ENCODE measurements at regions not wholly inside any gene's neighbourhood (a gene's known extent, or its start where the extent isn't known, plus 50 kb on each side); places are given as distances from the start of the nearest gene placed in this dataset.
"Not testable (repeated sequence)": the region's sequence is repeated elsewhere in the genome, so short reads cannot be mapped to it uniquely, and the experiment has no call there.

DNA sequence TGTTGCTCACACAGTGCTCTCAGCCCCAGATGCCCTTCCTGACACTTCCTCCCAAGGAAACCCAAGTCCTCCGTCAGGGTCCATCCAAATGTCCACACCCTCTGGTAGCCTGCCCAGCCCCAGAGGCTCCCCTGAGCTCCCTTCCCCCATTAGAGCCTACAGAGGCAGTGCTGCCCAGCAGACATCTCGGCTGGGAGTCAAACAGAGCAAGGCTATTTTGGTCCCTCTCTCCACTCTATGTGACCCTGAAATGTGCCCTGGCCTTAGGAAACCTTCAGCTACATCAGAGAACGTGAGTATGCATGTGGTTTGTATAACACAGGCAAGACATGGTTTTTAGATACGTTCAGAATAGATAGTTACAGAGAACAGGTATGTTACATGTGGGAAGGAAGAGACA is 191.8 kb downstream of the LMLN start:
- intact Hi-C loops (cut with DNase I, micrococcal nuclease); POLR2A ChIA-PET; H3K4me1 Mint-ChIP-seq: not testable (repeated sequence)

DNA sequence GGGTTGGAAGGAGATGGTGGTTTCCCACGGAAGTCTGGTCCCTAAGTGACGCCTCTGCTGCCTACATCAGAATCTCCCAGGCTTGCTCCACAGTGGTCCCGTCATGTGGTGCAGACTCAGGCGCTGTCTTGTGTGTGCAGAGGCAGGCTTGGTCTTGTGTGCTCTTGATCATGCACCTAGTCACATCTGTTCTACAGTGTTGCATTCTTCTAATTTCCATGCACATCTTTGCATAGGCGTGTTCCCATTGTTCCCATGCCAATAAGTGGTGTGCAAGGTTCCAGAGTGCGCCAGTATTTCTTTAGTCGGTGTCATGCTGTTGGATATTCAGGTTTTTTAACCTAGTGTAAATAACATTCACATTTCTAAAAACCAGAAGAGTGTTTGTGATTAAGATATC is 195.8 kb downstream of the LMLN start:
- H3K27me3 Mint-ChIP-seq; DNase-seq; intact Hi-C loops (cut with DNase I, micrococcal nuclease); H3K27ac Mint-ChIP-seq; CTCF ChIA-PET; POLR2A ChIA-PET; H3K4me1 Mint-ChIP-seq; ATAC-seq; H3K36me3 Mint-ChIP-seq (ENCODE audit: low read depth); H3K4me3 Mint-ChIP-seq; H3K9me3 Mint-ChIP-seq (ENCODE audit: low read depth): not testable (repeated sequence)

More for the DNA sequence above, 191.8 kb downstream of the LMLN start:
- H3K36me3 Mint-ChIP-seq (ENCODE audit: low read depth); CTCF ChIA-PET; H3K9me3 Mint-ChIP-seq (ENCODE audit: low read depth); H3K27ac Mint-ChIP-seq; DNase-seq; H3K27me3 Mint-ChIP-seq; ATAC-seq; H3K4me3 Mint-ChIP-seq: not testable (repeated sequence)

DNA sequence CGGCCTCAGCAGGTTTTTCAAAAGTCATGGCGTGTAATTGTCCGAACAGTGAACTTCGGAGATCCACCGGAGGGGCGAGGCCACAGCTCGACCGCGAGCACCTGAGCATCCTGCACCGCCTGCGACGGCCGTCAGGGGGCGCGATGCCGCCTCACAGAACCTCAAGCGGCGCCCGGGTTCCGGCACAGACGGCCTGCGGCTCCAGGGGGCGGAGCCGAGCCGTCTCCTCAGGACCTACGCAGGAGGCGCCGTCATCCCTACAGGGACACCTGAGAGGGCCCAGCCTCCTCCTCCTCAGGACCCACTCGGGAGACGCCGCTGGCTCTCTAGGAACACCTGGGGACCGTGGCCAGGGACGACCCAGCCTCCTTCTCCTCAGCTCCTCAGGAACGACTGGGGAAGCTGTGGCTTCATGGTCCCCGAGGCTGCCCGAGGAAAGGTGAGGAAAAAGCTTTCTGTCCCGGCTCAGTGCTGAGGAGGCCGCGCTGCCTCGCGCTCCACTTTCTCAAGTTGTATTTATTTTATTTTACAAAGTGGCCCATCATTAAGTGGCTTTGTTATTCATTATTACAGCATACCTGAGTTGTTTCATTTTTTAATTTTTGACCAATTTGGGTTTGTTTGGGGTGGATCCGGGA is 197.3 kb downstream of the LMLN start:
- H3K27me3 Mint-ChIP-seq; H3K4me3 Mint-ChIP-seq; DNase-seq; H3K4me1 Mint-ChIP-seq; H3K36me3 Mint-ChIP-seq (ENCODE audit: low read depth); CTCF ChIA-PET; H3K9me3 Mint-ChIP-seq (ENCODE audit: low read depth); H3K27ac Mint-ChIP-seq; POLR2A ChIA-PET; intact Hi-C loops (cut with DNase I, micrococcal nuclease): not testable (repeated sequence)
- ATAC-seq, result peak; percentile 100

DNA sequence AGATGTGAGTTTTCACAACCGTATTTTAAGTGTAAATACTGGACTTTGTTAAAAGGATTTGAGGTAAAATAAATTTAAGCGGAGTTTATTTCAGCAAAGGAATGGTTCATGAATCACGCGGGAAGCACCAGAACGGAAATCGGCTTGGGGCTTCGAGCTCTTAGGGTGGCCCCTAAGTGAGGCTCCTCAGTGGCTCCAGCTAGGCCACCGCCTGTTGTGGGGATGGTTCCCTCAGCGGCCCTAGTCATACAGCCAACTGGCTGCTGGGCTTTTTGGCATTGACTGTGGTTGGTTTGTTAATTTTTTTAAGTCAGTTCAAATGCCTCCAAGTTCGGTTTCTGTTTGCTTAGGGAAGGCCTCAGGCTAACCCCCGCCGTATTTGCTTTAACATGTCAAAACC is 198.0 kb downstream of the LMLN start:
- CTCF ChIA-PET; H3K36me3 Mint-ChIP-seq (ENCODE audit: low read depth); H3K27me3 Mint-ChIP-seq; DNase-seq; H3K9me3 Mint-ChIP-seq (ENCODE audit: low read depth); intact Hi-C loops (cut with DNase I, micrococcal nuclease); H3K27ac Mint-ChIP-seq; H3K4me3 Mint-ChIP-seq; POLR2A ChIA-PET; H3K4me1 Mint-ChIP-seq; ATAC-seq: not testable (repeated sequence)

DNA sequence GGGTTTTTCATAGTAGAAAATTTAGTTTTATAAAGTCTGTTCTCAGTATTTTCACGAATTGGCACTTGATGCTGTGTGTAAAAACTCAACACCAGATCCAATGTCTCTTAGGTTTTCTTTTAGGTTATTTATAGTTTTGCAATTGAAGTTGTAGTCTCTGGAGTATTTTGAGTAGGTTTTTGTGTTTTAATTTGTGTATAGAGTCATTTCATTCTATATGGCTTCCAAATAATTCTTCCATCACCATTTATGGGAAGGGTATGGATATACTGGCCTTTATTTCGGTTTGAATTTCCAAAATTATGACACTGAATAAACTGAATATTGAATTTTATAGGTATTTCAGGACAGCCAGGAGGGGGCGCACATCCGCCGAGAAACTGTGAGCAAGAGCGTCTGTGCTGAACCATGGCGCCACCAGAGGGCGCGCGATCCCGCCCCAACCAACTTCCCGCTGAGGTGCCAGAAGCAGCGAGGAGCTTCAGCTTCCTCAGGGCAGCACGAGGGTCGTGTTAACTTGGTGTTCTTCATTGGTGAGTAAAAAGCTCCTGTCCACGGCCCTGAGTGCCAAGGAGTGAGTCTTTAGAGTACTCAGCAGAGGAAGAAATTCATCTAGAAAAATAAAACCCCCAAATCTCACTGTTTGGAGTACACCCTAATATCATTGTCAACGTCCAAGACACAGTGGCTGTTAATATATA is 207.5 kb downstream of the LMLN start:
- POLR2A ChIA-PET; H3K27ac Mint-ChIP-seq; H3K4me1 Mint-ChIP-seq; H3K36me3 Mint-ChIP-seq (ENCODE audit: low read depth); H3K4me3 Mint-ChIP-seq; CTCF ChIA-PET; intact Hi-C loops (cut with DNase I, micrococcal nuclease); H3K9me3 Mint-ChIP-seq (ENCODE audit: low read depth); ATAC-seq; H3K27me3 Mint-ChIP-seq: not testable (repeated sequence)
- peak; percentile 88 for DNase-seq

DNA sequence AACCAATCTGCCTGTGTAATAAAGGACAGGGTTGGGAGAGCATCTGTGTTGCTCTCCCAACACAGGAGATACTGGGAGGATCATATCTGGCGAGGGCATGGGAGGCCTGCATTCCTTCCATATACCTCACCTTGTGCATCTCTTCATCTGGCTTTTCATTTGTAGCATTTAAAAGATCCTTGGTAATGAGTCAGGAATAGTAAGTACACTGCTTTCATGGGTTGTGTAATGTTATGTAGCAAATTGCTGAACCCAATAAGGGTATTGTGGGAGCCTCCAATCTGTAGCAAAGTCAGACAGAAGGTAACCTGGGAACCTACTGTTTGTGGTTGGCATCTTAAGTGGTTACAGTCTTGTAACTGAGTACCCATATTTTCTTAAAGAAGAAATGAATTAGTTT is 210.8 kb downstream of the LMLN start:
- H3K27ac Mint-ChIP-seq; ATAC-seq; H3K36me3 Mint-ChIP-seq (ENCODE audit: low read depth); DNase-seq; H3K4me3 Mint-ChIP-seq; POLR2A ChIA-PET; H3K9me3 Mint-ChIP-seq (ENCODE audit: low read depth); H3K27me3 Mint-ChIP-seq; H3K4me1 Mint-ChIP-seq; intact Hi-C loops (cut with DNase I, micrococcal nuclease); CTCF ChIA-PET: not testable (repeated sequence)

DNA sequence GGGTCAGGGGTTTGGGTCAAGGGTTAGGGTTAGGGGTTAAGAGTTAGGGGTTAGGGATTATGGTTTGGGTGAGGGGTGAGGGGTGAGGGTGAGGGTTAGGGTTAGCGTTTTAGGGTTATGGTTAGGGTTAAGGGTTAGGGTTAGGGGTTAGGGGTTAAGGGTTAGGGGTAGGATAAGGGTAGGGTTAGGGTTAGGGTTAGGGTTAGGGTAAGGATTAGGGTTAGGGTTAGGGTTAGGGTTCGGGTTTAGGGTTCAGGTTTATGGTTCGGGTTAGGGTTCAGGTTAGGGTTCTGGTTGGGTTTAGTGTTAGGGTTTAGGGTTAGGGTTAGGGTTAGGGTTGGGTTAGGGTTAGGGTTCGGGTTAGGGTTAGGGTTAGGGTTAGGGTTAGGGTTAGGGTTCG is 213.1 kb downstream of the LMLN start:
- CTCF ChIA-PET; DNase-seq; H3K4me1 Mint-ChIP-seq; H3K27ac Mint-ChIP-seq; H3K36me3 Mint-ChIP-seq (ENCODE audit: low read depth); H3K9me3 Mint-ChIP-seq (ENCODE audit: low read depth); intact Hi-C loops (cut with DNase I, micrococcal nuclease); H3K27me3 Mint-ChIP-seq; POLR2A ChIA-PET; ATAC-seq; H3K4me3 Mint-ChIP-seq: not testable (repeated sequence)

DNA sequence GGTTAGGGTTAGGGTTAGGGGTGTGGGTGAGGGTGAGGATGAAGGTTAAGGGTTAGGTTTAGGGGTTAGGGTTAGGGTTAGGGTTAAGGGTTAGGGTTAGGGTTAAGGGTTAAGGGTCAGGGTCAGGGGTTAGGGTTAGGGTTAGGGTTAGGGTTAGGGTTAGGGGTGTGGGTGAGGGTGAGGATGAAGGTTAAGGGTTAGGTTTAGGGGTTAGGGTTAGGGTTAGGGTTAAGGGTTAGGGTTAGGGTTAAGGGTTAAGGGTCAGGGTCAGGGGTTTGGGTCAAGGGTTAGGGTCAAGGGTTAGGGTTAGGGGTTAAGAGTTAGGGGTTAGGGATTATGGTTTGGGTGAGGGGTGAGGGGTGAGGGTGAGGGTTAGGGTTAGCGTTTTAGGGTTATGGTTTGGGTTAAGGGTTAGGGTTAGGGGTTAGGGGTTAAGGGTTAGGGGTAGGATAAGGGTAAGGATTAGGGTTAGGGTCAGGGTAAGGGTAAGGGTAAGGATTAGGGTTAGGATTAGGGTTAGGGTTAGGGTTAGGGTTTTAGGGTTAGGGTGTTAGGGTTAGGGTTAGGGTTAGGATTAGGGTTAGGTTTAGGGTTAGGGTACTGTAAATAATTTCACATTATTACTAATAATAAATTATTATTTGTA is 214.0 kb downstream of the LMLN start:
- not testable (repeated sequence) for ATAC-seq

More for the DNA sequence above, 214.0 kb downstream of the LMLN start:
- H3K4me1 Mint-ChIP-seq; CTCF ChIA-PET; POLR2A ChIA-PET; H3K4me3 Mint-ChIP-seq; H3K9me3 Mint-ChIP-seq (ENCODE audit: low read depth); H3K36me3 Mint-ChIP-seq (ENCODE audit: low read depth); intact Hi-C loops (cut with DNase I, micrococcal nuclease); DNase-seq; H3K27me3 Mint-ChIP-seq; H3K27ac Mint-ChIP-seq: not testable (repeated sequence)
